Tibial nerve (tissue), 3 donors: ENCODE measurements at regions not wholly inside any gene's neighbourhood (a gene's known extent, or its start where the extent isn't known, plus 50 kb on each side); places are given as distances from the start of the nearest gene placed in this dataset.

Source experiments
- POLR2A ChIP-seq, 2 donors: fragments of 450-650 bp; IDR thresholded peaks; one replicate each; pipeline ENCODE4 v1.6.1; 2017; ENCODE audit warnings: antibody characterized with exemption in 2 of 2, mild to moderate bottlenecking in 2 of 2, moderate library complexity in 2 of 2
- TF ChIP-seq, protein P1 (sequence below), 5 experiments: fragments of 200-600 bp in 3 of 5; fragments of 450-650 bp in 2 of 5; sonication (generic) in 3 of 5; IDR thresholded peaks; one replicate each; pipeline ENCODE4 v1.5.1; 2016 to 2019; ENCODE audit warnings: antibody characterized with exemption in 5 of 5, mild to moderate bottlenecking in 3 of 5, moderate library complexity in 2 of 5

DNA sequence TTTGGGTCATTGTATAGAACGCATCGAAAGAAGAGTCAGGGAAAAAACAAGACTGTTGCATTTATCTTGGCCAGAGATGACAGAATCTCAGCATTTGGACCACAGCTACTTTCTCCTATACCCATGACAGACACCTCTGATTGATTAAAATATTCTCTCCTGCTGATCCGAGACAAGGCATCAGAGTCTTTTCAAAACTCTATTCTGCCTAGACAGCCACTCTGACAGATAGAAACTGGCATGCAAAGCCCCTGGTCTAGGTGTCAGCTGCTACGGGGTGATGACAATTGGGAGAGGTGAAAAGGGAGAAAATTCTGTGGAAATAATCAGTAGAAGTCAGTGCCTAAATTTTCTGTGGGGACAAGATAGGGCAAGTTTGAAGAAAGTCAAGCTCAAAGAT is 152.2 kb downstream of the PIK3R1 start:
- TF ChIP-seq, protein P1, sequence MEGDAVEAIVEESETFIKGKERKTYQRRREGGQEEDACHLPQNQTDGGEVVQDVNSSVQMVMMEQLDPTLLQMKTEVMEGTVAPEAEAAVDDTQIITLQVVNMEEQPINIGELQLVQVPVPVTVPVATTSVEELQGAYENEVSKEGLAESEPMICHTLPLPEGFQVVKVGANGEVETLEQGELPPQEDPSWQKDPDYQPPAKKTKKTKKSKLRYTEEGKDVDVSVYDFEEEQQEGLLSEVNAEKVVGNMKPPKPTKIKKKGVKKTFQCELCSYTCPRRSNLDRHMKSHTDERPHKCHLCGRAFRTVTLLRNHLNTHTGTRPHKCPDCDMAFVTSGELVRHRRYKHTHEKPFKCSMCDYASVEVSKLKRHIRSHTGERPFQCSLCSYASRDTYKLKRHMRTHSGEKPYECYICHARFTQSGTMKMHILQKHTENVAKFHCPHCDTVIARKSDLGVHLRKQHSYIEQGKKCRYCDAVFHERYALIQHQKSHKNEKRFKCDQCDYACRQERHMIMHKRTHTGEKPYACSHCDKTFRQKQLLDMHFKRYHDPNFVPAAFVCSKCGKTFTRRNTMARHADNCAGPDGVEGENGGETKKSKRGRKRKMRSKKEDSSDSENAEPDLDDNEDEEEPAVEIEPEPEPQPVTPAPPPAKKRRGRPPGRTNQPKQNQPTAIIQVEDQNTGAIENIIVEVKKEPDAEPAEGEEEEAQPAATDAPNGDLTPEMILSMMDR (IDR thresholded peaks at IDR 0.05) = no peak
- TF ChIP-seq POLR2A (IDR thresholded peaks at IDR 0.05) = no peak
